ENCODE measurements at regions not wholly inside any gene's neighbourhood (a gene's known extent, or its start where the extent isn't known, plus 50 kb on each side); places are given as distances from the start of the nearest gene placed in this dataset.
"Not testable (repeated sequence)": the region's sequence is repeated elsewhere in the genome, so short reads cannot be mapped to it uniquely, and the experiment has no call there.

- H3K27ac Mint-ChIP-seq, result no peak overlapping the region
- no peaks in the 10 kb centered on the region for H3K4me1 Mint-ChIP-seq
- no peak overlapping the region for H3K4me3 Mint-ChIP-seq
- peaks cover 10% of the 10 kb centered on the region for H3K9me3 Mint-ChIP-seq
- no peak for DNase-seq (ENCODE audit: low spot score in 2 of 2, unreplicated experiment in 2 of 2)
- TF ChIP-seq, protein P1, sequence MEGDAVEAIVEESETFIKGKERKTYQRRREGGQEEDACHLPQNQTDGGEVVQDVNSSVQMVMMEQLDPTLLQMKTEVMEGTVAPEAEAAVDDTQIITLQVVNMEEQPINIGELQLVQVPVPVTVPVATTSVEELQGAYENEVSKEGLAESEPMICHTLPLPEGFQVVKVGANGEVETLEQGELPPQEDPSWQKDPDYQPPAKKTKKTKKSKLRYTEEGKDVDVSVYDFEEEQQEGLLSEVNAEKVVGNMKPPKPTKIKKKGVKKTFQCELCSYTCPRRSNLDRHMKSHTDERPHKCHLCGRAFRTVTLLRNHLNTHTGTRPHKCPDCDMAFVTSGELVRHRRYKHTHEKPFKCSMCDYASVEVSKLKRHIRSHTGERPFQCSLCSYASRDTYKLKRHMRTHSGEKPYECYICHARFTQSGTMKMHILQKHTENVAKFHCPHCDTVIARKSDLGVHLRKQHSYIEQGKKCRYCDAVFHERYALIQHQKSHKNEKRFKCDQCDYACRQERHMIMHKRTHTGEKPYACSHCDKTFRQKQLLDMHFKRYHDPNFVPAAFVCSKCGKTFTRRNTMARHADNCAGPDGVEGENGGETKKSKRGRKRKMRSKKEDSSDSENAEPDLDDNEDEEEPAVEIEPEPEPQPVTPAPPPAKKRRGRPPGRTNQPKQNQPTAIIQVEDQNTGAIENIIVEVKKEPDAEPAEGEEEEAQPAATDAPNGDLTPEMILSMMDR (IDR thresholded peaks at IDR 0.05; ENCODE audit: unreplicated experiment), result no peak
- H3K27me3 Mint-ChIP-seq (ENCODE audit: low read depth), result peaks cover 3% of the 10 kb centered on the region
- no peaks in the 10 kb centered on the region for H3K36me3 Mint-ChIP-seq
Measured at GRCh38 chr12:61213646-61214045, 1046.6 kb upstream of the USP15 start.

DNA sequence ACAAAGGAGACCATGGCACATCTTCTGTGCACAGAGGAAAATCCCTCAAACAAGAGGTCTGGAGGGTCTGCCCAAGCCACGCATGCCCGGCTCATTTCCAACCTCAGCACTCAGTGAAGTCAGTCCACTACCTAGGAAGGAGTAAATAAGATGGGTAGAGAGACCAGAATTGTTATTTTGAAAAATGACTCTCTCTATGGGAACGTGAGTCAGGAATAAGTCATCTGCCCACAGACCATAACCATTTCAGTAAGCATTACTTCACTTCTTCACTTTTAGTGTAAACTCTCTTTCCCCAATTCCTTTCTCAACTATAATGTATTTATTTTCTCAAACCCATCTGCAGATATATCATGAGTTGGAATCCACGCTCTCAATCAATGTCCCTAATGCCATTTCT is 1039.9 kb upstream of the USP15 start:
- DNase-seq (ENCODE audit: low spot score in 2 of 2, unreplicated experiment in 2 of 2), result no peak
- no peak overlapping the region for H3K27ac Mint-ChIP-seq
- H3K36me3 Mint-ChIP-seq, result no peaks in the 10 kb centered on the region
- no peaks in the 10 kb centered on the region for H3K4me1 Mint-ChIP-seq
- H3K9me3 Mint-ChIP-seq, result peaks cover 3% of the 10 kb centered on the region
- H3K4me3 Mint-ChIP-seq, result no peak overlapping the region
- H3K27me3 Mint-ChIP-seq (ENCODE audit: low read depth), result peaks cover 3% of the 10 kb centered on the region
- TF ChIP-seq, protein P1 (IDR thresholded peaks at IDR 0.05; ENCODE audit: unreplicated experiment), result no peak

GRCh38 chr12:61232040-61232439 is 1028.2 kb upstream of the USP15 start:
- no peak overlapping the region for H3K4me3 Mint-ChIP-seq
- no peaks in the 10 kb centered on the region for H3K36me3 Mint-ChIP-seq
- H3K27ac Mint-ChIP-seq, result no peak overlapping the region

DNA sequence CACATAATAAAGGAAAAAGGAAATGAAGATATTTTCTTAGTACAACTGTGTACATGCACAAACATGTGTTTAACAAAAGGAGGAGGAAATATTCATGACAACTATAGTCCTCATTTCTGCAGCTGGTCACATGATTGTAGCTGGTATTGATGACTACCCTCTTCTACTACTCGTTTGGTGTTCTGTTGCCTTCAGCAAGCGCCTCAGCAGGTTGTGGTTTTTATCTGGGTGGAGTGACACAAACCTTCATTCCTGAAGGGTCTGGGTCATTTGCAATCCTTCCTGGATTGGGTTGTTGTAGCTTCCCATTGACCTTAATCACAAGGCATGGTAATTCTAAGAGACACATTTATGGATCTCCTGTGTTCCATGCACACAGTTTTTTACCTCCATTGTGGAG is 1009.9 kb upstream of the USP15 start:
- no peak overlapping the region for H3K4me3 Mint-ChIP-seq
- H3K36me3 Mint-ChIP-seq, result no peaks in the 10 kb centered on the region
- no peaks in the 10 kb centered on the region for H3K4me1 Mint-ChIP-seq
- DNase-seq (ENCODE audit: low spot score in 2 of 2, unreplicated experiment in 2 of 2), result no peak
- H3K27me3 Mint-ChIP-seq (ENCODE audit: low read depth), result no peaks in the 10 kb centered on the region
- peaks cover 23% of the 10 kb centered on the region for H3K9me3 Mint-ChIP-seq
- no peak overlapping the region for H3K27ac Mint-ChIP-seq
- TF ChIP-seq, protein P1 (IDR thresholded peaks at IDR 0.05; ENCODE audit: unreplicated experiment), result no peak

More at GRCh38 chr12:61232040-61232439, 1028.2 kb upstream of the USP15 start:
- H3K9me3 Mint-ChIP-seq, result peaks cover 36% of the 10 kb centered on the region
- TF ChIP-seq, protein P1 (IDR thresholded peaks at IDR 0.05; ENCODE audit: unreplicated experiment), result no peak
- no peaks in the 10 kb centered on the region for H3K27me3 Mint-ChIP-seq (ENCODE audit: low read depth)
- DNase-seq (ENCODE audit: low spot score in 2 of 2, unreplicated experiment in 2 of 2), result no peak
- H3K4me1 Mint-ChIP-seq, result no peaks in the 10 kb centered on the region

- TF ChIP-seq, protein P1 (IDR thresholded peaks at IDR 0.05; ENCODE audit: unreplicated experiment), result no peak
- no peak for DNase-seq (ENCODE audit: low spot score in 2 of 2, unreplicated experiment in 2 of 2)
- no peaks in the 10 kb centered on the region for H3K4me1 Mint-ChIP-seq
- H3K4me3 Mint-ChIP-seq, result no peak overlapping the region
- no peaks in the 10 kb centered on the region for H3K27me3 Mint-ChIP-seq (ENCODE audit: low read depth)
- H3K36me3 Mint-ChIP-seq, result no peaks in the 10 kb centered on the region
- H3K27ac Mint-ChIP-seq, result no peak overlapping the region
- peaks cover 23% of the 10 kb centered on the region for H3K9me3 Mint-ChIP-seq
Measured at GRCh38 chr12:61251076-61251475, 1009.1 kb upstream of the USP15 start.

- DNase-seq (ENCODE audit: low spot score in 2 of 2, unreplicated experiment in 2 of 2), result no peak
- no peak overlapping the region for H3K4me3 Mint-ChIP-seq
- no peaks in the 10 kb centered on the region for H3K4me1 Mint-ChIP-seq
- H3K9me3 Mint-ChIP-seq, result peaks cover 14% of the 10 kb centered on the region
- no peak overlapping the region for H3K27ac Mint-ChIP-seq
- H3K27me3 Mint-ChIP-seq (ENCODE audit: low read depth), result no peaks in the 10 kb centered on the region
- TF ChIP-seq, protein P1 (IDR thresholded peaks at IDR 0.05; ENCODE audit: unreplicated experiment), result no peak
- no peaks in the 10 kb centered on the region for H3K36me3 Mint-ChIP-seq
Measured at GRCh38 chr12:61254225-61254624, 1006.0 kb upstream of the USP15 start.

DNA sequence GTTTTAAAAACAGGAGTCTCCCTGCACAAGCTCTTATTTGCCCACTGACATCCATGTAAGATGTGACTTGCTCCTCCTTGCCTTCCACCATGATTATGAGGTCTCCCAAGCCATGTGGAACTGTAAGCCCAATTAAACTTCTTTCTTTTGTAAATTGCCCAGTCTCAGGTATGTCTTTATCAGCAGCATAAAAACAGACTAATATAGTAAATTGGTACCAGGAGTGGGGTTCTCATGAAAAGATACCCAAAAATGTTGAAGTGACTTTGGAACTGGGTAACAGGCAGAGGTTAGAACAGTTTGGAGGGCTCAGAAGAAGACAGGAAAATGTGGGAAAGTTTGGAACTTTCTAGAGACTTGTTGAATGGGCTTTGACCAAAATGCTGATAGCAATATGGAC is 995.9 kb upstream of the USP15 start:
- H3K27me3 Mint-ChIP-seq (ENCODE audit: low read depth), result not testable (repeated sequence)

More for the DNA sequence above, 995.9 kb upstream of the USP15 start:
- H3K4me1 Mint-ChIP-seq; H3K4me3 Mint-ChIP-seq; DNase-seq (ENCODE audit: low spot score in 2 of 2, unreplicated experiment in 2 of 2); H3K27ac Mint-ChIP-seq; H3K36me3 Mint-ChIP-seq: not testable (repeated sequence)
- peaks cover 38% of the 10 kb centered on the region for H3K9me3 Mint-ChIP-seq
